GM21723 (cell line): ENCODE measurements at regions not wholly inside any gene's neighbourhood (a gene's known extent, or its start where the extent isn't known, plus 50 kb on each side); places are given as distances from the start of the nearest gene placed in this dataset.

Experiments
- ATAC-seq: cut with Tn5 transposase; IDR thresholded peaks from one replicate; pipeline ENCODE4 v1.9.1; 2021; ENCODE audit warnings: mild to moderate bottlenecking, moderate library complexity; ENCODE audit not compliant: unreplicated experiment

- ATAC-seq, result no peak
Measured at GRCh38 chr15:31486506-31486905, 159.9 kb downstream of the KLF13 start.

GRCh38 chr15:31486906-31487695 is 160.5 kb downstream of the KLF13 start:
- ATAC-seq, result no peak

GRCh38 chr15:31487811-31488436 is 161.3 kb downstream of the KLF13 start:
- ATAC-seq, result peak; percentile 33

GRCh38 chr15:31488437-31489204 is 162.0 kb downstream of the KLF13 start:
- peak; percentile 54 for ATAC-seq

- no peak for ATAC-seq
Measured at GRCh38 chr15:31489281-31489680, 162.6 kb downstream of the KLF13 start.

- ATAC-seq, result no peak
Measured at GRCh38 chr15:31489801-31490646, 163.4 kb downstream of the KLF13 start.

- ATAC-seq, result no peak
Measured at GRCh38 chr15:31494786-31495185, 168.2 kb downstream of the KLF13 start.

- ATAC-seq, result no peak
Measured at GRCh38 chr15:31495281-31495680, 168.6 kb downstream of the KLF13 start.

- no peak for ATAC-seq
Measured at GRCh38 chr15:31497838-31498237, 171.2 kb downstream of the KLF13 start.

- ATAC-seq, result no peak
Measured at GRCh38 chr15:31498329-31498728, 171.7 kb downstream of the KLF13 start.

GRCh38 chr15:31498756-31499155 is 172.1 kb downstream of the KLF13 start:
- no peak for ATAC-seq

GRCh38 chr15:31499236-31499952 is 172.8 kb downstream of the KLF13 start:
- ATAC-seq, result no peak

- no peak for ATAC-seq
Measured at GRCh38 chr15:31499953-31500765, 173.5 kb downstream of the KLF13 start.

- no peak for ATAC-seq
Measured at GRCh38 chr15:31500766-31501449, 174.3 kb downstream of the KLF13 start.

GRCh38 chr15:31501536-31502157 is 175.0 kb downstream of the KLF13 start:
- no peak for ATAC-seq

GRCh38 chr15:31502541-31503229 is 176.1 kb downstream of the KLF13 start:
- ATAC-seq, result no peak

GRCh38 chr15:31503256-31503655 is 176.6 kb downstream of the KLF13 start:
- no peak for ATAC-seq
